ENCODE measurements at regions not wholly inside any gene's neighbourhood (a gene's known extent, or its start where the extent isn't known, plus 50 kb on each side); places are given as distances from the start of the nearest gene placed in this dataset.

DNA sequence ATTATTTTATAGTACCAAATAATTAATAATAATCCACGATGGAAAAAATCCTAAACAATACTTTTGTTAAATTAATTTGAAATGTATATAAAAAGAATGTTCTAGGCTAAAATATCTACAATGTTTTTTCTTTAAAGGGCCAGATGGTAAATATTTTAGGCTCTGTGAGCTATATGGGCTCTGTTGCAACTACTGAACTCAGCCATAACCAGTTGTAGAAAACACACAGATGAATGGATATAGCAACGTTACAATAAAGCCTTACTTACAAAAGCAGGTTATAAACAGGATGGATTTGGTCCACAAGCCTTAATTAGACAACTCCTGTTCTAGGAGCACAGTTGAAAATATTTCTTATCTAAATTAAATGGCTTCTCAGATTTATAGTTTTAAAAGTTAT lies 245.2 kb downstream of the KCNC2 start:
- Histone ChIP-seq H3K4me1 (no peaks in the 10 kb centered on the region), H3K27me3 (no peaks in the 10 kb centered on the region), H3K9ac (no peak overlapping the region), H3K27ac (no peak overlapping the region), H4K20me1 (no peaks in the 10 kb centered on the region), H3K4me3 (no peak overlapping the region), H3K36me3 (no peaks in the 10 kb centered on the region), H3K9me3 (no peaks in the 10 kb centered on the region), H3K4me2 (no peak overlapping the region)
- no peak for TF ChIP-seq Cebpa-rat (IDR thresholded peaks at IDR 0.05)

DNA sequence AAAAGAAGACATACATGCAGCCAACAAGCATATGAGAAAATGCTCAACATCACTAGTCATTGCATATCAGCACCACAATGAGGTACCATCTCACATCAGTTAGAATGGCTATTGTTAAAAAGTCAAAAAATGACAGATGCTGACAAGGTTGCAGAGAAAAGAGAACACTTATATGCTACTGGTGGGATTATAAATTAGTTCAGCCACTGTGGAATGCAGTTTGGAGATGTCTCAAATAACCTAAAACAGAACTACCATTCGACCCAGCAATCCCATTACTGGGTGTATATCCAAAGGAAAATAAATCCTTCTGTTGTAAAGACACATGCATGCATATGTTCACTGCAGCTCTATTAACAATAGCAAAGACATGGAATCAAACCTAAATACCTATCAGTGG lies 238.4 kb downstream of the KCNC2 start:
- no peak overlapping the region for H3K27ac ChIP-seq
- H3K9ac ChIP-seq: no peak overlapping the region
- H4K20me1 ChIP-seq: no peaks in the 10 kb centered on the region
- H3K4me1 ChIP-seq: no peaks in the 10 kb centered on the region
- no peak overlapping the region for H3K4me3 ChIP-seq
- no peaks in the 10 kb centered on the region for H3K27me3 ChIP-seq
- H3K9me3 ChIP-seq: no peaks in the 10 kb centered on the region
- TF ChIP-seq Cebpa-rat (IDR thresholded peaks at IDR 0.05): no peak
- no peaks in the 10 kb centered on the region for H3K36me3 ChIP-seq
- no peak overlapping the region for H3K4me2 ChIP-seq

DNA sequence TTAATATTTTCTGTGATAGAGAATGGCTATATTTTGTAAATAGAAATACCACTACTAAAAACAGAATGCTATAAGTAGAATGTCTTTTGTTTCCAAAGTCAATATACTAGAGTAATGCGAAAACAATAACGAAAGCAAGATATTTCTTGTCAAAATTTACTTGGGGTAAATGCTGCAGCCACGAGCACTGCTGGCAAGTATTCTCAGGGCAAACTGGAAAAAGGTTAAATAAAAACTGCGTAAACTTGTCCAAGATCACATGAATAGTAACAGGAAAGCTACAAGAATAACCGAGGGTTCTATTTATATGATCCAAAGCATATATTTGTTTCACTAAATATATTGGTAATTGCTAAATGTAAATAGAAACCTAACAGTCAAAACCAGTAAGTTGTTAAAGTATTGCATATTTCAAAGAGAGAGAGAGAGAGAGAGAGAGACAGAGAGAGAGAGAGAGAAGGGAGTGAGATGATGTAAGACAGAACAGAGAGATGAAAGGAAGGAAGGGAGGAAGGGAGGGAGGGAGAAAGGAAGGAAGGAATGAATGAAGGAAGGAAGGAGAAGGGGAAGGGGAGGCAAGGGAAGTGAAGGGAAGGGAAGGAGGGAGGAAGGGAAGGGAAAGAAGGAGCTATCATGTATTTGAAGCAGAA lies 231.7 kb downstream of the KCNC2 start:
- Histone ChIP-seq H3K9ac (no peak overlapping the region), H3K4me2 (no peak overlapping the region), H3K9me3 (no peaks in the 10 kb centered on the region), H3K27ac (no peak overlapping the region), H3K4me3 (no peak overlapping the region), H3K4me1 (no peaks in the 10 kb centered on the region), H3K36me3 (no peaks in the 10 kb centered on the region), H4K20me1 (no peaks in the 10 kb centered on the region), H3K27me3 (no peaks in the 10 kb centered on the region)
- TF ChIP-seq Cebpa-rat (IDR thresholded peaks at IDR 0.05): no peak

DNA sequence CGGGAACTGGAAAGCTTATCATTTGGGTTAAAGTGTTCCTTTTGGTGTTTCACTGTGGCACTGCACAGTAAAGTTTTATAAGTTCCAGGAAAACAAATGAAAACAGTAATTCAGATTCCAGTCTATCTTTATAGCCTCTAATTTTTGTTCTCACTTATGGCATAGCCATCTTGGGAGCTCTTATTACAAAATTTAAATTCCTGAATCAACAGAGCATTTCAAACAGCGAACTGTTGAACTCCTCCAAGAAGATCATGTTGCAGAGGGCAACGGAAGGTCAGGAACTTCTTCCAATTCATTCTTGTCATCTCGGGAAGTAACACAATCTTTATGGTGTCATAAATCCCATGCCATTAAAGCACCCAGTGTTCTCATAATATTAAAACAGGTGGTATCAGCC lies 229.1 kb downstream of the KCNC2 start:
- Histone ChIP-seq H3K27ac (no peak overlapping the region), H3K4me2 (no peak overlapping the region), H3K36me3 (no peaks in the 10 kb centered on the region), H3K4me3 (no peak overlapping the region), H3K27me3 (no peaks in the 10 kb centered on the region), H3K9me3 (no peaks in the 10 kb centered on the region), H3K9ac (no peak overlapping the region), H3K4me1 (no peaks in the 10 kb centered on the region), H4K20me1 (no peaks in the 10 kb centered on the region)
- no peak for TF ChIP-seq Cebpa-rat (IDR thresholded peaks at IDR 0.05)

DNA sequence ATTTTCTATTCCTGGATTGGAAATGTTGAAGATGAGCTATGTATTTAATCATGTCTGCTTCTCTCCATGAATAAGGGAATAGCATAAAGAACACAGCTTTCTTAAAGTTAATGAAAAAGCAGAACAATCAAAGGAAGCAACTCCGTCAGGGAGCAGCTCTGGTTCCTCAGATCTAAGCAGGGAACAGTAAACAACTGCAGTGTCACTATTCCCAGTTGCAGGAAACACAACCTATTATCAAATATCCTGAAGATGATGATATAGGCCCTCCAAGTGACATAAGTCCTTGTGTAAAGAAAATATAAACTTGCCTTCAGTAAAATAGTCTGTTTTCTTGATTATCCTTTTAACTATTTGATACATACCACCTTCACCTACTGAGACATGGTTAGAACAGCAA lies 228.1 kb downstream of the KCNC2 start:
- Histone ChIP-seq H3K27me3 (no peaks in the 10 kb centered on the region), H3K9ac (no peak overlapping the region), H3K4me3 (no peak overlapping the region), H3K9me3 (no peaks in the 10 kb centered on the region), H3K27ac (no peak overlapping the region), H3K4me1 (no peaks in the 10 kb centered on the region), H3K36me3 (no peaks in the 10 kb centered on the region), H3K4me2 (no peak overlapping the region), H4K20me1 (no peaks in the 10 kb centered on the region)
- TF ChIP-seq Cebpa-rat (IDR thresholded peaks at IDR 0.05): no peak

DNA sequence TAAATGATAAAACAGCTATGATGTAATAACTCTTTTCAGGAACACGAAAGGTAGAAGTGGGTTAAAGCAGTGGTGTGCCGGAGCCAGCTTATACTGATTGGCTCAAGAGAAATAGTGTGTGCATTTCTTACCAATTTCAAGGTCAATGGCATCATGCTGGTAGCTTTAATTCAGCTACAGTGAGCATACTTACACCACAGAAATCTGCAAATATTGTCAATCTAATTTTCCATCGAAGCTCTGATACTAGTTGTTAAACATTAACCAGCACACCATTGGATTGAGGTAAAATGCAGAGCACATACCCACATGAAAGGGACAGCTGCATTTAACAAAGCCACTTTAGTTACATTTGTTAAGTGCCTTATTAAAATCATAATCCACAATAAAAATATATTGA lies 225.7 kb downstream of the KCNC2 start:
- H4K20me1 ChIP-seq: no peaks in the 10 kb centered on the region
- no peak overlapping the region for H3K9ac ChIP-seq
- H3K9me3 ChIP-seq: no peaks in the 10 kb centered on the region
- TF ChIP-seq Cebpa-rat (IDR thresholded peaks at IDR 0.05): no peak
- H3K4me2 ChIP-seq: no peak overlapping the region
- H3K27me3 ChIP-seq: no peaks in the 10 kb centered on the region
- no peaks in the 10 kb centered on the region for H3K4me1 ChIP-seq
- no peak overlapping the region for H3K27ac ChIP-seq
- H3K4me3 ChIP-seq: no peak overlapping the region
- H3K36me3 ChIP-seq: no peaks in the 10 kb centered on the region

DNA sequence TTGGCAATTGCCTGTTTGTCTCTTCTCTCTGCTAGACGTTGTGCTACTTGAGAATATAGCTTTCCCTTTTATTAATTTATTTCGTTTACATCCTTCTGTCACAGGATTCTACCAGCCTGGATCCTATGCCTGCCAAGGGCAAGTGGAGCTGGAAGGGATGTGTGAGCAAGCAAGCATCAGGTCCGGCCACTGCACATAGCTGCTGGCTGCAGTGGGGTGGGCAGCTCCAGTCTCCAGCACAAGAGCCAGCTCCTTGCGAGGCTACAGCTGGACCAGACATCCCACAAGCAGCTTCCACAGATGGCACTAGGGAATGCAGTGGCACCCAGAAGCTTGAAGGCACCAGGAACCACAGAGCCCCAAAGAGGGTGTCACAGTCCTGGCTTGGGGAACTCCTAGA lies 225.0 kb downstream of the KCNC2 start:
- H3K27ac ChIP-seq: no peak overlapping the region
- no peak overlapping the region for H3K4me2 ChIP-seq
- H3K4me3 ChIP-seq: no peak overlapping the region
- H3K36me3 ChIP-seq: no peaks in the 10 kb centered on the region
- no peak overlapping the region for H3K9ac ChIP-seq
- no peaks in the 10 kb centered on the region for H3K4me1 ChIP-seq
- H4K20me1 ChIP-seq: no peaks in the 10 kb centered on the region
- H3K9me3 ChIP-seq: no peaks in the 10 kb centered on the region
- H3K27me3 ChIP-seq: no peaks in the 10 kb centered on the region
- TF ChIP-seq Cebpa-rat (IDR thresholded peaks at IDR 0.05): no peak

DNA sequence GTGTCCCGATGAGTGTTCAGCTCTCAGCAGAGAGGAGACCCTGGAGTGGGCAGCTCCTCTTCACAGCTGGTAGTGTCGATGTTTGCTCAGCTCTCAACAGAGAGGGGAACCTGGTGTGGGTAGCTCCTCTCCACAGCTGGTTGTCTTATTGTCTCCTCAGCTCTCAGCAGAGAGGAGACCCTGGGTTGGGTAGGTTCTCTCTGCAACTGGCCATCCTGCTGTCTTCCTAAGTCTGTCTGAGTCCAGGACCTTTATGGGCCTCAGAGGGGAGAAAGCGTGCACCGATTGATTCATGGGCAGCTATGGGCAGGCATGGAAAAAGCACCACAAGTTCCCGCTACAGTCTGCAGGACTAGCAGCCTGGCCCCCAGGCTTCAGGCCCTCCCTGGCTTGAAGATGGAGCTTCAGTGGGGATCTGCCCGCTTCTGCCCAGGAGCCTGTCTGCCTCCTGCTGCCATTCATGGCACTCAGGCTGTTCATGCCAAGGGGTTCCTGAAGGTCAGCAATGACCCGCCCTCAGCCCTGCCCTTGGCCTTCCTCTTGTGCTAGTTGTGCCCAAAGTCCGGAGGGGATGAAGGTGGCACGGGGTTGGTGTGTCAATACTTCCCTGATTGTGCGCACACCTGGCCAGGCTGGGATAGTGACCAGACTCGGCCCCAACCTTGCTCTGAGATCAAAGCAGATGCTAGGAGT lies 224.2 kb downstream of the KCNC2 start:
- no peaks in the 10 kb centered on the region for H3K27me3 ChIP-seq
- H4K20me1 ChIP-seq: no peaks in the 10 kb centered on the region
- H3K27ac ChIP-seq: no peak overlapping the region
- no peaks in the 10 kb centered on the region for H3K4me1 ChIP-seq
- H3K4me2 ChIP-seq: no peak overlapping the region
- H3K9me3 ChIP-seq: no peaks in the 10 kb centered on the region
- no peak overlapping the region for H3K9ac ChIP-seq
- no peaks in the 10 kb centered on the region for H3K36me3 ChIP-seq
- TF ChIP-seq Cebpa-rat (IDR thresholded peaks at IDR 0.05): no peak
- H3K4me3 ChIP-seq: no peak overlapping the region

DNA sequence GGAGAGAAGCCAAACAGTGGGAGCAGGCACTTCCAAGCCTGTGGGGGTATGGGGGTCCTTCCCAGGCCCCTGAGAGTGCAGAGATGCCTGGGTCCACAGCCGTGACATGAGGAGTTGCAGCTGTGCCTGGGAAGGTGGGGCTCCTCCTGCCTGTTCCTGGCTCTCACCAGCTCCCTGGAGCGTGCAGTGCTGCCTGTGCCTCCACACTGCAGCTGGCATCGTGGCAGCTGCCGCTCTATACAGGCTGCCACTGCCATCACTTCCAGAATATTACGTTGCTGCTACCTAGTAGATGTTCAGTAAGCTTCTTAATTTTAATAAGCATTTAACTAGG lies 223.7 kb downstream of the KCNC2 start:
- no peaks in the 10 kb centered on the region for H3K4me1 ChIP-seq

DNA sequence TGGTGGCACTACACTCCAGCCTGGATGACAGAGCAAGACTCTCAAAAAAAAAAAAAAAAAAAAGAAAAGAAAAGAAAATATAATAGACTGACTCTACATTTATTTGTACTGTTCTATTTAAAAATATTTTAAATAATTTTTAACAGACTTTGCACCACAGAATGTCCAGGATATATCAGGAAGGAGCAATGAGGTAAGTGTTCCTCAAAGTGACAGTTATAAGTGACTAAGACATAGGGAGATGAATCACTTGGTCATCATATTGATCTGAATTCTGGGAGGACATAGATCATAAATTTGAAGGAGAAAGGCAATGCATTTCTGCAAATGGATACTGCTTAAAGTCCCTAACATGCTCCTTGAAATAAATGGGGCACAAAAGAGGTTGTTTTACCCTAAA lies 221.5 kb downstream of the KCNC2 start:
- no peaks in the 10 kb centered on the region for H3K9me3 ChIP-seq
- H3K27ac ChIP-seq: no peak overlapping the region
- TF ChIP-seq Cebpa-rat (IDR thresholded peaks at IDR 0.05): no peak
- no peaks in the 10 kb centered on the region for H3K36me3 ChIP-seq
- H3K4me2 ChIP-seq: no peak overlapping the region
- H3K4me1 ChIP-seq: no peaks in the 10 kb centered on the region
- no peak overlapping the region for H3K9ac ChIP-seq
- H3K27me3 ChIP-seq: no peaks in the 10 kb centered on the region
- no peak overlapping the region for H3K4me3 ChIP-seq
- no peaks in the 10 kb centered on the region for H4K20me1 ChIP-seq

More for the DNA sequence above, 223.7 kb downstream of the KCNC2 start:
- no peak overlapping the region for H3K4me2 ChIP-seq
- no peaks in the 10 kb centered on the region for H3K9me3 ChIP-seq
- H3K27me3 ChIP-seq: no peaks in the 10 kb centered on the region
- TF ChIP-seq Cebpa-rat (IDR thresholded peaks at IDR 0.05): no peak
- no peaks in the 10 kb centered on the region for H3K36me3 ChIP-seq
- no peak overlapping the region for H3K9ac ChIP-seq
- H4K20me1 ChIP-seq: no peaks in the 10 kb centered on the region
- H3K27ac ChIP-seq: no peak overlapping the region
- H3K4me3 ChIP-seq: no peak overlapping the region

All from BLaER1 (cell line).